Activated CD4-positive, alpha-beta T cell treated with anti-CD3 and anti-CD28 coated beads for 48 hours (primary cell): ENCODE measurements at regions not wholly inside any gene's neighbourhood (a gene's known extent, or its start where the extent isn't known, plus 50 kb on each side); places are given as distances from the start of the nearest gene placed in this dataset.

Experiments
- DNase-seq: peaks from one replicate; pipeline ENCODE4 v3.0.0-alpha.2; 2020

DNA sequence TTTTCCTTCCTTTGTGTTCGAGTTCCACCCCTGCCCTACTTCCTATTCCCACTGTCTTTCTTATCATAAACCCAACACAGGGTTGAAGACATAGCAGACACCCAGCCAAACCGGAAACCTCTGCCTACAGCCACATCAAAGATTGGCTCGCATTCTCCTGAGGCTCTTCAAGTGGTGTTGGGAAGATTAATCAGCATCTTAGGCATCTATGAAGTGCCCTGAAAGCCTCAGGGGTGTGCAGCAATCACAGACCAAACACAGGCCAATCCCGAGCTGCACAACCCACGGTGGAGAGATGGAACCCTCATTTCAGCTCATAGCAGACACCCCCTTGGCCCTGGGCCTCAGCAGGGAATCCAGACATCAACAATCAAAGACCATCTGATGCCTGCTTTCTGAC is 255.9 kb downstream of the XXYLT1 start:
- DNase-seq: no peak

GRCh38 chr3:195017151-195017550 is 253.8 kb downstream of the XXYLT1 start:
- DNase-seq: no peak
